ENCODE measurements at regions not wholly inside any gene's neighbourhood (a gene's known extent, or its start where the extent isn't known, plus 50 kb on each side); places are given as distances from the start of the nearest gene placed in this dataset.

GRCh38 chr13:34672631-34673030 is 269.4 kb upstream of the NBEA start:
- Histone ChIP-seq H3K27me3 (ENCODE audit: control insufficient read depth in 3 of 3, insufficient read depth in 3 of 3, low read depth in 1 of 3, low read length in 3 of 3) (no peaks in the 10 kb centered on the region), H3K36me3 (replicated peaks in 1 of 2; ENCODE audit: control insufficient read depth in 2 of 2, insufficient read depth in 2 of 2, low read length in 2 of 2) (no peaks in the 10 kb centered on the region), H2BK15ac (ENCODE audit: low read length) (no peak overlapping the region), H3K14ac (ENCODE audit: low read length) (no peak overlapping the region), H4K8ac (ENCODE audit: low read depth, low read length) (no peak overlapping the region), H2BK5ac (ENCODE audit: low read length) (no peak overlapping the region), H3K4me2 (ENCODE audit: insufficient read depth, low read length, poor library complexity, severe bottlenecking) (no peak overlapping the region), H2BK120ac (ENCODE audit: low read depth, low read length) (no peak overlapping the region), H3K9me3 (replicated peaks in 1 of 2; ENCODE audit: control insufficient read depth in 2 of 2, insufficient read depth in 1 of 2, low read depth in 1 of 2, low read length in 2 of 2) (no peaks in the 10 kb centered on the region), H3K23ac (ENCODE audit: low read depth, low read length, poor library complexity) (no peak overlapping the region), H3K4ac (ENCODE audit: low read length) (no peak overlapping the region), H3K4me1 (ENCODE audit: control insufficient read depth in 2 of 2, insufficient read depth in 1 of 2, low read depth in 1 of 2, low read length in 2 of 2) (no peaks in the 10 kb centered on the region), H2AFZ (ENCODE audit: low read length) (no peak overlapping the region), H3K9ac (ENCODE audit: low read depth, low read length, poor library complexity) (no peak overlapping the region), H3K27ac (replicated peaks; ENCODE audit: low read length) (no peak overlapping the region), H2AK5ac (ENCODE audit: low read depth, low read length) (no peak overlapping the region), H3K18ac (ENCODE audit: low read length) (no peak overlapping the region), H4K91ac (ENCODE audit: low read depth, low read length, poor library complexity) (no peak overlapping the region), H3K4me3 (ENCODE audit: low read length in 2 of 2) (no peak overlapping the region), H2BK12ac (ENCODE audit: low read length) (no peak overlapping the region), H3K79me1 (ENCODE audit: low read depth, low read length) (no peaks in the 10 kb centered on the region)
- WGBS, 2 donors (ENCODE audit: extremely low coverage in 2 of 2, insufficient read length in 2 of 2, insufficient replicate concordance in 1 of 2) = no CpG with 5 or more reads among the region's 3 CpGs
- no peak for DNase-seq (ENCODE audit: low spot score)

GRCh38 chr13:34675626-34676025 is 266.4 kb upstream of the NBEA start:
- H2BK15ac ChIP-seq (ENCODE audit: low read length) = no peak overlapping the region
- no peak overlapping the region for H2BK12ac ChIP-seq (ENCODE audit: low read length)
- no peak for DNase-seq (ENCODE audit: low spot score)
- no peak overlapping the region for H3K9ac ChIP-seq (ENCODE audit: low read depth, low read length, poor library complexity)
- H2BK120ac ChIP-seq (ENCODE audit: low read depth, low read length) = no peak overlapping the region
- no peak overlapping the region for H2BK5ac ChIP-seq (ENCODE audit: low read length)
- no peak overlapping the region for H2AFZ ChIP-seq (ENCODE audit: low read length)
- no peak overlapping the region for H3K4ac ChIP-seq (ENCODE audit: low read length)
- no peaks in the 10 kb centered on the region for H3K9me3 ChIP-seq (replicated peaks in 1 of 2; ENCODE audit: control insufficient read depth in 2 of 2, insufficient read depth in 1 of 2, low read depth in 1 of 2, low read length in 2 of 2)
- no peak overlapping the region for H3K4me3 ChIP-seq (ENCODE audit: low read length in 2 of 2)
- H3K27me3 ChIP-seq (ENCODE audit: control insufficient read depth in 3 of 3, insufficient read depth in 3 of 3, low read depth in 1 of 3, low read length in 3 of 3) = no peaks in the 10 kb centered on the region
- H4K91ac ChIP-seq (ENCODE audit: low read depth, low read length, poor library complexity) = no peak overlapping the region
- H3K18ac ChIP-seq (ENCODE audit: low read length) = no peak overlapping the region
- no peaks in the 10 kb centered on the region for H3K4me1 ChIP-seq (ENCODE audit: control insufficient read depth in 2 of 2, insufficient read depth in 1 of 2, low read depth in 1 of 2, low read length in 2 of 2)
- H3K36me3 ChIP-seq (replicated peaks in 1 of 2; ENCODE audit: control insufficient read depth in 2 of 2, insufficient read depth in 2 of 2, low read length in 2 of 2) = no peaks in the 10 kb centered on the region
- H4K8ac ChIP-seq (ENCODE audit: low read depth, low read length) = no peak overlapping the region
- H3K79me1 ChIP-seq (ENCODE audit: low read depth, low read length) = no peaks in the 10 kb centered on the region
- no peak overlapping the region for H2AK5ac ChIP-seq (ENCODE audit: low read depth, low read length)
- no peak overlapping the region for H3K14ac ChIP-seq (ENCODE audit: low read length)
- no CpG with 5 or more reads among the region's 2 CpGs for WGBS, 2 donors (ENCODE audit: extremely low coverage in 2 of 2, insufficient read length in 2 of 2, insufficient replicate concordance in 1 of 2)
- no peak overlapping the region for H3K27ac ChIP-seq (replicated peaks; ENCODE audit: low read length)
- no peak overlapping the region for H3K4me2 ChIP-seq (ENCODE audit: insufficient read depth, low read length, poor library complexity, severe bottlenecking)
- H3K23ac ChIP-seq (ENCODE audit: low read depth, low read length, poor library complexity) = no peak overlapping the region

- Histone ChIP-seq H2BK120ac (ENCODE audit: low read depth, low read length) (no peak overlapping the region), H3K79me1 (ENCODE audit: low read depth, low read length) (no peaks in the 10 kb centered on the region), H3K27me3 (ENCODE audit: control insufficient read depth in 3 of 3, insufficient read depth in 3 of 3, low read depth in 1 of 3, low read length in 3 of 3) (no peaks in the 10 kb centered on the region), H4K91ac (ENCODE audit: low read depth, low read length, poor library complexity) (no peak overlapping the region), H3K4me1 (ENCODE audit: control insufficient read depth in 2 of 2, insufficient read depth in 1 of 2, low read depth in 1 of 2, low read length in 2 of 2) (no peaks in the 10 kb centered on the region), H3K18ac (ENCODE audit: low read length) (no peak overlapping the region), H2BK12ac (ENCODE audit: low read length) (no peak overlapping the region), H3K9ac (ENCODE audit: low read depth, low read length, poor library complexity) (no peak overlapping the region), H3K4me3 (ENCODE audit: low read length in 2 of 2) (no peak overlapping the region), H3K4ac (ENCODE audit: low read length) (no peak overlapping the region), H3K14ac (ENCODE audit: low read length) (no peak overlapping the region), H4K8ac (ENCODE audit: low read depth, low read length) (no peak overlapping the region), H3K27ac (replicated peaks; ENCODE audit: low read length) (no peak overlapping the region), H2AK5ac (ENCODE audit: low read depth, low read length) (no peak overlapping the region), H3K36me3 (replicated peaks in 1 of 2; ENCODE audit: control insufficient read depth in 2 of 2, insufficient read depth in 2 of 2, low read length in 2 of 2) (no peaks in the 10 kb centered on the region), H2BK15ac (ENCODE audit: low read length) (no peak overlapping the region), H2AFZ (ENCODE audit: low read length) (no peak overlapping the region), H3K23ac (ENCODE audit: low read depth, low read length, poor library complexity) (no peak overlapping the region), H3K9me3 (replicated peaks in 1 of 2; ENCODE audit: control insufficient read depth in 2 of 2, insufficient read depth in 1 of 2, low read depth in 1 of 2, low read length in 2 of 2) (no peaks in the 10 kb centered on the region), H2BK5ac (ENCODE audit: low read length) (no peak overlapping the region), H3K4me2 (ENCODE audit: insufficient read depth, low read length, poor library complexity, severe bottlenecking) (no peak overlapping the region)
- WGBS, 2 donors (ENCODE audit: extremely low coverage in 2 of 2, insufficient read length in 2 of 2, insufficient replicate concordance in 1 of 2) = no CpG with 5 or more reads among the region's 2 CpGs
- no peak for DNase-seq (ENCODE audit: low spot score)
Measured at GRCh38 chr13:34678154-34678553, 263.9 kb upstream of the NBEA start.

GRCh38 chr13:34681405-34681955 is 260.6 kb upstream of the NBEA start:
- DNase-seq (ENCODE audit: low spot score) = no peak
- H3K14ac ChIP-seq (ENCODE audit: low read length) = no peak overlapping the region
- H3K9ac ChIP-seq (ENCODE audit: low read depth, low read length, poor library complexity) = no peak overlapping the region
- H3K36me3 ChIP-seq (replicated peaks in 1 of 2; ENCODE audit: control insufficient read depth in 2 of 2, insufficient read depth in 2 of 2, low read length in 2 of 2) = no peaks in the 10 kb centered on the region
- H3K4me2 ChIP-seq (ENCODE audit: insufficient read depth, low read length, poor library complexity, severe bottlenecking) = no peak overlapping the region
- H3K4me1 ChIP-seq (ENCODE audit: control insufficient read depth in 2 of 2, insufficient read depth in 1 of 2, low read depth in 1 of 2, low read length in 2 of 2) = no peaks in the 10 kb centered on the region
- no peaks in the 10 kb centered on the region for H3K9me3 ChIP-seq (replicated peaks in 1 of 2; ENCODE audit: control insufficient read depth in 2 of 2, insufficient read depth in 1 of 2, low read depth in 1 of 2, low read length in 2 of 2)
- H3K4me3 ChIP-seq (ENCODE audit: low read length in 2 of 2) = no peak overlapping the region
- H4K8ac ChIP-seq (ENCODE audit: low read depth, low read length) = no peak overlapping the region
- H3K23ac ChIP-seq (ENCODE audit: low read depth, low read length, poor library complexity) = no peak overlapping the region
- H2BK5ac ChIP-seq (ENCODE audit: low read length) = no peak overlapping the region
- H2AK5ac ChIP-seq (ENCODE audit: low read depth, low read length) = no peak overlapping the region
- H3K79me1 ChIP-seq (ENCODE audit: low read depth, low read length) = no peaks in the 10 kb centered on the region
- H3K27ac ChIP-seq (replicated peaks; ENCODE audit: low read length) = no peak overlapping the region
- no peak overlapping the region for H2AFZ ChIP-seq (ENCODE audit: low read length)
- H2BK15ac ChIP-seq (ENCODE audit: low read length) = no peak overlapping the region
- no peak overlapping the region for H3K18ac ChIP-seq (ENCODE audit: low read length)
- no peak overlapping the region for H3K4ac ChIP-seq (ENCODE audit: low read length)
- no CpG with 5 or more reads among the region's 4 CpGs for WGBS, 2 donors (ENCODE audit: extremely low coverage in 2 of 2, insufficient read length in 2 of 2, insufficient replicate concordance in 1 of 2)
- no peak overlapping the region for H2BK12ac ChIP-seq (ENCODE audit: low read length)
- no peaks in the 10 kb centered on the region for H3K27me3 ChIP-seq (ENCODE audit: control insufficient read depth in 3 of 3, insufficient read depth in 3 of 3, low read depth in 1 of 3, low read length in 3 of 3)
- H4K91ac ChIP-seq (ENCODE audit: low read depth, low read length, poor library complexity) = no peak overlapping the region
- no peak overlapping the region for H2BK120ac ChIP-seq (ENCODE audit: low read depth, low read length)

Measured in neuronal stem cell (in vitro differentiated cells).